ENCODE measurements at regions not wholly inside any gene's neighbourhood (a gene's known extent, or its start where the extent isn't known, plus 50 kb on each side); places are given as distances from the start of the nearest gene placed in this dataset.

GRCh38 chr6:80537118-80537972 is 430.9 kb downstream of the BCKDHB start (continued):
- TF ChIP-seq BCL11A (IDR thresholded peaks at IDR 0.05; ENCODE audit: low read depth in 2 of 2, low read length in 2 of 2) (no peak), RAD21 (IDR thresholded peaks at IDR 0.05 in 1 of 2, conservative IDR thresholded peaks at IDR 0.05 in 1 of 2; ENCODE audit: low read depth in 2 of 2, low read length in 2 of 2) (no peak), USF2 (IDR thresholded peaks at IDR 0.05; ENCODE audit: low read length) (no peak), BACH1 (IDR thresholded peaks at IDR 0.05; ENCODE audit: low read length) (no peak), SAP30 (IDR thresholded peaks at IDR 0.05; ENCODE audit: insufficient read depth, insufficient replicate concordance, low read length) (no peak)

All from H1 (cell line).